ENCODE measurements at regions not wholly inside any gene's neighbourhood (a gene's known extent, or its start where the extent isn't known, plus 50 kb on each side); places are given as distances from the start of the nearest gene placed in this dataset.
"Not testable (repeated sequence)": the region's sequence is repeated elsewhere in the genome, so short reads cannot be mapped to it uniquely, and the experiment has no call there.

DNA sequence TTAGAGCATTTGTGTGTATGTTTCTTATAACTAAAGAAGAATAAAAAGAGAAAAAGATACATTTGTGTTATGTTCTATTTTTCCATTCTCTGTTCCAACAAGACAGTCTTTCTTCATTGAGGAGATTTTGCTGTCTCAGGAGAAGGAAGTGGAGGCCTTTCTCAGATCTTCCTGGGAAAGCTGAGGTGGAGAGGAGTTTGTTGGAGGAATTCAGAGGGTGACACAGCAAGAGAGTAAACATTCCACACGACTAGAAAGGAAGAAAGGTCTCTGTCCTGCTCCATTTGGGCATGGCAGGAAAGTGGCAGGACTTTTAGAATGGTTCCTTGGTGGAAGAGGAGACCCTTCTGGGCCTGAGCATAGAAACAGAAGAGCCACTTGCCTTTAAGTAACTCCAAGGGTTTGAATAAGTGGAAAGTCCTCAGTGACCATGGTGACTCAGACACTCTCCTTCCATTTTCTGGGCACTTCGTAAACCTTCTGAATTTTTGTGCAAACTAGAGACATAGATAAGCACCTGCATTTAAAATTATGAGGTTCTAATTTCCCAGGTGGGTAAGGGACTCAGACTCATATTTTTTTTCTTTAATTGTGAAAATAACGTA is 52.3 kb upstream of the COL5A2 start:
- H3K27me3 ChIP-seq (ENCODE audit: control insufficient read depth, insufficient read depth, low read length), result no peaks in the 10 kb centered on the region
- no peak overlapping the region for H3K4me3 ChIP-seq (ENCODE audit: low read depth, low read length)
- no peaks in the 10 kb centered on the region for H3K36me3 ChIP-seq (ENCODE audit: control insufficient read depth, insufficient read depth, low read length)
- DNase-seq (ENCODE audit: low read depth), result no peak
- TF ChIP-seq, protein P1, sequence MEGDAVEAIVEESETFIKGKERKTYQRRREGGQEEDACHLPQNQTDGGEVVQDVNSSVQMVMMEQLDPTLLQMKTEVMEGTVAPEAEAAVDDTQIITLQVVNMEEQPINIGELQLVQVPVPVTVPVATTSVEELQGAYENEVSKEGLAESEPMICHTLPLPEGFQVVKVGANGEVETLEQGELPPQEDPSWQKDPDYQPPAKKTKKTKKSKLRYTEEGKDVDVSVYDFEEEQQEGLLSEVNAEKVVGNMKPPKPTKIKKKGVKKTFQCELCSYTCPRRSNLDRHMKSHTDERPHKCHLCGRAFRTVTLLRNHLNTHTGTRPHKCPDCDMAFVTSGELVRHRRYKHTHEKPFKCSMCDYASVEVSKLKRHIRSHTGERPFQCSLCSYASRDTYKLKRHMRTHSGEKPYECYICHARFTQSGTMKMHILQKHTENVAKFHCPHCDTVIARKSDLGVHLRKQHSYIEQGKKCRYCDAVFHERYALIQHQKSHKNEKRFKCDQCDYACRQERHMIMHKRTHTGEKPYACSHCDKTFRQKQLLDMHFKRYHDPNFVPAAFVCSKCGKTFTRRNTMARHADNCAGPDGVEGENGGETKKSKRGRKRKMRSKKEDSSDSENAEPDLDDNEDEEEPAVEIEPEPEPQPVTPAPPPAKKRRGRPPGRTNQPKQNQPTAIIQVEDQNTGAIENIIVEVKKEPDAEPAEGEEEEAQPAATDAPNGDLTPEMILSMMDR (IDR thresholded peaks at IDR 0.05; ENCODE audit: insufficient read depth, low read length, poor library complexity, severe bottlenecking), result no peak

DNA sequence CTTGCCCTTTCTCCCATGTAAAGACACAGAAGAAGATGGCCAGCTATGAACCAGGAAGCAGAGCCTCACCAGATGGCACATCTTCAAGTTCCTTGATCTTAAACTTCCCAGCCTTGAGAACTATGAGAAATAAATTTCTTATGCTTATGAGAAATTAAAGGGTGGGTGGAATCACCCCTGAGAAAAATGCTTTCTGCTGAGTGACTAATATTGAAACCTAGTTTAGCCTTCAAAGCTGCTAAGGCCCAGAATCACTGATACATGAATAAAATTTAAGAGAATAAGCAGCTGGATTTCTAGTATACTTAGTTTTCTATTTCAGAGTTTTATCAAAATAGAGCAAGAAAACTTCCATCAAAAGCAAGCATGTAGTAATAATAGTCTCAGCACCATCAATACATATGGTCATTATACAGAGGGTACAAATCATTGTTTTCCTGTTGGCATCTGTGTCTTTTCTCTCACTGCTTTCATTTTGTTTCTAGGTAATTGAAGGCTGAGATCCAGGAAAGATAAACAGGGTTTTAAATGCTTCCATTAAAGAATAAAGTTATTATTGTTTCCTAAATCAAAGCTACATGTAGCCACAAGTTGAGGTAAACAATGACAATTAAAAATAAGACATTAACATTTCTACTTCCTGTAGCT is 53.3 kb upstream of the COL5A2 start:
- Histone ChIP-seq H3K36me3 (ENCODE audit: control insufficient read depth, insufficient read depth, low read length) (no peaks in the 10 kb centered on the region), H3K4me3 (ENCODE audit: low read depth, low read length) (no peak overlapping the region), H3K27me3 (ENCODE audit: control insufficient read depth, insufficient read depth, low read length) (no peaks in the 10 kb centered on the region)
- no peak for DNase-seq (ENCODE audit: low read depth)
- TF ChIP-seq, protein P1 (IDR thresholded peaks at IDR 0.05; ENCODE audit: insufficient read depth, low read length, poor library complexity, severe bottlenecking), result no peak

DNA sequence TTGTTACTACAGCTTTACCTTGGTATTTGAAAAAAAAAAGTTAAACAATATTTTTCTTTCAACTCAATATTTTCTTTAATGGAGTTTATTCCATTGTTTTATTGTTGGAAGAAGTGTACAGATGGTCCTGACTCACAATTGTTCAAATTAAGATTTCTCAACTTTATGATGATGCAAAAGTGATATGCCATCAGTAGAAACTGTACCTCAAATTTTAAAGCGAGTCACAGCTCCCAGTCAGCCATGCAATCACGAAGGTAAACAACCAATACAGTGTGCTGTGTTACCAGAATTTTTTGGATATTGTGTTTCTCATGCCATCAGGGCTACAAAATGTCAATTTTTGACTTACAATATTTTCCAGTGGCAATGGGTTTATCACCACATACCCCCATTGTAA is 54.0 kb upstream of the COL5A2 start:
- H3K4me3 ChIP-seq (ENCODE audit: low read depth, low read length), result no peak overlapping the region
- no peaks in the 10 kb centered on the region for H3K27me3 ChIP-seq (ENCODE audit: control insufficient read depth, insufficient read depth, low read length)
- no peak for DNase-seq (ENCODE audit: low read depth)
- H3K36me3 ChIP-seq (ENCODE audit: control insufficient read depth, insufficient read depth, low read length), result no peaks in the 10 kb centered on the region
- TF ChIP-seq, protein P1 (IDR thresholded peaks at IDR 0.05; ENCODE audit: insufficient read depth, low read length, poor library complexity, severe bottlenecking), result no peak

DNA sequence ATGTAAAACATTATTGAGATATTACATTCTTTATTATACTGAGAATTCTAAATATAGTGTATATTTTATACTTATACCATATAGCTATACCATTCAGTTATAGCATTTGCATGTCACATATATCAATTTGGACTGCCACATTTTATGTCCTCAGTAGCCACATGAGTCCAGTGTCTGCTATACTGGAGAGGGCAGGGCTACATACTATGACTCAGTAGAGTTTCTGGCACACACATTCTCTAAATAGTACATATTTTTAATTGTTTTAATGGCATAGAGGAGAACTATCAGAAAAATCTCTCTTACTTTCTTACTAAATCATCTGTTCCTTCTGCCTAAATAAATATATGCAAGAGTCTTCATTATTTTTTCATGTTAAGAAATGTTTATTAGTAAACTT is 55.4 kb upstream of the COL5A2 start:
- no peak for DNase-seq (ENCODE audit: low read depth)
- Histone ChIP-seq H3K36me3 (ENCODE audit: control insufficient read depth, insufficient read depth, low read length) (no peaks in the 10 kb centered on the region), H3K27me3 (ENCODE audit: control insufficient read depth, insufficient read depth, low read length) (no peaks in the 10 kb centered on the region), H3K4me3 (ENCODE audit: low read depth, low read length) (no peak overlapping the region)
- TF ChIP-seq, protein P1 (IDR thresholded peaks at IDR 0.05; ENCODE audit: insufficient read depth, low read length, poor library complexity, severe bottlenecking), result no peak

DNA sequence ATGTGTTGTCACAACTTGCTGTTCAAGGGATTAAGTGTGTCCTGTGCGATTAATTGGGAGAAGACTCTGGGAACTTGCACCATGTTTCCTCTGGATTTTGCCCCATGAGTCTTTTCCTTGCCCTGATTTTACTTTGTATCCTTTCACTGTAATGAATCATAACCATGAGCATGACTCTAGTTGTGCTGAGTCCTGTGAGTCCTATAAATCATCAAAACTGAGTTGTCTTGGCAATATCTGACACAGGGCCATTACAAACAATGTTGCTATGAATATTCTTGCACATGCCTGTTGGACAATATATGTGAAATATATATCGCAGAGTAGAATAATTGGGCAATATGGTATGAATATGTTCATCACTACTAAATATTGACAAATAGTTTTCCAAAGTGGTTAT is 56.5 kb upstream of the COL5A2 start:
- Histone ChIP-seq H3K36me3 (ENCODE audit: control insufficient read depth, insufficient read depth, low read length) (no peaks in the 10 kb centered on the region), H3K27me3 (ENCODE audit: control insufficient read depth, insufficient read depth, low read length) (no peaks in the 10 kb centered on the region), H3K4me3 (ENCODE audit: low read depth, low read length) (no peak overlapping the region)
- DNase-seq (ENCODE audit: low read depth), result no peak
- TF ChIP-seq, protein P1 (IDR thresholded peaks at IDR 0.05; ENCODE audit: insufficient read depth, low read length, poor library complexity, severe bottlenecking), result no peak

DNA sequence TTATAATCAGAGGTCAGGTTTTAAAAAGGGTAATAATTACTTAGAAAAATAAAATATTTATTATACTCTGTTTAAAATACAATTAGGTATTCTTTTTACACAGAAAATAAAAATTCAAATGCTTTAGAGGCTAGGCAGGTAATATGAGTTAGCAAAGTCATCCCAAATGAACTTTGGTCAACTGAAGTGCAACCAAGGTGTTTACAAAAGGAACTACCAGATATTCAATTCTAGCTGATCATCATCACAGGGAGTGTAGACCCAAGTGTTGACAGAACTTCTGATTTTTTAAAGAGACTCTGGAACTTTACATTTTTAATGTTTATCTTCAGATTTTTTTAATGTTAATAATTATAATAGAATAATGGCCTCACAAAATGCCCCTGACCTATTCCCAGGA is 59.3 kb upstream of the COL5A2 start:
- TF ChIP-seq, protein P1 (IDR thresholded peaks at IDR 0.05; ENCODE audit: insufficient read depth, low read length, poor library complexity, severe bottlenecking), result no peak
- DNase-seq (ENCODE audit: low read depth), result no peak
- Histone ChIP-seq H3K27me3 (ENCODE audit: control insufficient read depth, insufficient read depth, low read length) (no peaks in the 10 kb centered on the region), H3K4me3 (ENCODE audit: low read depth, low read length) (no peak overlapping the region), H3K36me3 (ENCODE audit: control insufficient read depth, insufficient read depth, low read length) (no peaks in the 10 kb centered on the region)

DNA sequence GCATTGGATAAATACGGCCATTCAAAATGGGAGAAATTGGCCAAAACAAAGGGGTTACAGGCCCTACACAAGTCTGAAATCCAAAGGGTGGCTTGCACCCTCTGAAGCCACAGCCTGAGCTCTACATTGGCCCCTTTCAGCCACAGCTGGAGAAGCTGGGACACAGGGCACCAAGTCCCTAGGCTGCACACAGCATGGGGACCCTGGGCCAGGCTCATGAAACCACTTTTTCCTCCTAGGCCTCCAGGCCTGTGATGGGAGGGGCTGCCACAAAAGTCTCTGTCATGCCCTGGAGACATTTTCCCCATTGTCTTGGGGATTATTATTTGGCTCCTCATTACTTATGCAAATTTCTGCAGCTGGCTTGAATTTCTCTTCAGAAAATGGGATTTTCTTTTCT is 64.3 kb upstream of the COL5A2 start:
- not testable (repeated sequence) for H3K27me3 ChIP-seq (ENCODE audit: control insufficient read depth, insufficient read depth, low read length); H3K4me3 ChIP-seq (ENCODE audit: low read depth, low read length); H3K36me3 ChIP-seq (ENCODE audit: control insufficient read depth, insufficient read depth, low read length); DNase-seq (ENCODE audit: low read depth)

Measured in kidney epithelial cell (primary cell).